Gastrocnemius medialis (tissue), 4 donors: ENCODE measurements at regions not wholly inside any gene's neighbourhood (a gene's known extent, or its start where the extent isn't known, plus 50 kb on each side); places are given as distances from the start of the nearest gene placed in this dataset.

Source experiments
- ATAC-seq, 2 donors: fragments of 150-250 bp; one replicate each; pipeline ENCODE4 v1.9.1; 2016
- DNase-seq, 2 donors: peaks; one replicate each; pipeline ENCODE4 v3.0.0-alpha.2; 2019
- H3K27ac ChIP-seq, 4 donors: fragments of 200-600 bp; sonication (generic); 1 replicate in 1 of 4; 2 replicates in 3 of 4; pipeline ENCODE4 v1.5.1; 2016 to 2018; ENCODE audit warnings: mild to moderate bottlenecking in 2 of 4, moderate library complexity in 1 of 4
- H3K27me3 ChIP-seq, 3 donors: fragments of 200-600 bp; sonication (generic) in 2 of 3; 1 replicate in 1 of 3; 2 replicates in 2 of 3; pipeline versions ENCODE4 v1.5.1 to v1.6.0; 2016 to 2019; ENCODE audit warnings: mild to moderate bottlenecking in 1 of 3, moderate library complexity in 1 of 3
- H3K36me3 ChIP-seq, 2 donors: fragments of 200-600 bp; sonication (generic) in 1 of 2; one replicate each; pipeline ENCODE4 v1.5.1; 2017 to 2018
- H3K4me1 ChIP-seq, 2 donors: fragments of 200-600 bp; sonication (generic) in 1 of 2; one replicate each; pipeline ENCODE4 v1.5.1; 2016 to 2017; ENCODE audit warnings: mild to moderate bottlenecking in 2 of 2
- H3K4me3 ChIP-seq, 4 donors: fragments of 200-600 bp; sonication (generic) in 3 of 4; 1 replicate in 1 of 4; 2 replicates in 3 of 4; pipeline ENCODE4 v1.5.1; 2016 to 2019; ENCODE audit warnings: mild to moderate bottlenecking in 2 of 4
- H3K9me3 ChIP-seq, 3 donors: fragments of 200-600 bp; sonication (generic) in 2 of 3; 1 replicate in 1 of 3; 2 replicates in 2 of 3; pipeline ENCODE4 v1.5.1; 2016 to 2019
- POLR2A ChIP-seq, 2 donors: fragments of 450-650 bp; IDR thresholded peaks; one replicate each; pipeline ENCODE4 v1.6.1; 2017; ENCODE audit warnings: antibody characterized with exemption in 2 of 2, mild to moderate bottlenecking in 2 of 2, moderate library complexity in 2 of 2
- in situ Hi-C, 4 donors: fragments of 200-750 bp; cut with MboI; loops; one replicate each; pipeline versions ENCODE4 v1.15.0 to v1.8.0; 2017; ENCODE audit warnings: low sequenced_read_pairs in 4 of 4
- intact Hi-C: fragments of 100-400 bp; cut with DNase I; formaldehyde crosslinking; loops from one replicate; pipeline ENCODE4 v1.15.1; 2023; ENCODE audit warnings: low total_unique reads
- TF ChIP-seq, protein P1 (sequence below), 5 experiments: fragments of 450-650 bp in 3 of 5; fragments of 200-600 bp in 2 of 5; sonication (generic) in 2 of 5; IDR thresholded peaks in 4 of 5; conservative IDR thresholded peaks in 1 of 5; 1 replicate in 4 of 5; 2 replicates in 1 of 5; pipeline ENCODE4 v1.5.1; 2016 to 2019; ENCODE audit warnings: antibody characterized with exemption in 5 of 5, mild to moderate bottlenecking in 3 of 5, moderate library complexity in 3 of 5

DNA sequence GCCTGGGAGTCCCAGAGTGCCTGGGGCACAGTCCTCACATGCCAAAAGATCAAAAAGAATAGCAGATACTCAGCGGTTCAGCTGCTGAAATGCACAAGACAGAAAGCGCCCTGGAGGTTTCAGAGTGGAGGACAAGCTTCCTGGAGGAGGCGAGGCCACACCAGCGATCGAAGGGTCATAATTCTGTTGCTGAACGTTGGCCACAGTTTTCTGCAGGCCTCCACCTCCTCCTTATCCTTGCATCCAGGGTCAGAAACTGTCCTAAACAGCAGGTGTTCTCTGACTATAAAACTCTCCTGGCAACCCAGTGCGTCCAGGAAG is 220.3 kb upstream of the LINGO1 start:
- no peak for ATAC-seq
- intact Hi-C loops (no loop called here), in situ Hi-C loops (no loop called here)
- no peaks in the 10 kb centered on the region for H3K9me3 ChIP-seq
- peaks cover 13 to 30% (median 17%) of the 10 kb centered on the region in 3 donors for H3K27me3 ChIP-seq
- TF ChIP-seq POLR2A (IDR thresholded peaks at IDR 0.05): no peak
- TF ChIP-seq, protein P1, sequence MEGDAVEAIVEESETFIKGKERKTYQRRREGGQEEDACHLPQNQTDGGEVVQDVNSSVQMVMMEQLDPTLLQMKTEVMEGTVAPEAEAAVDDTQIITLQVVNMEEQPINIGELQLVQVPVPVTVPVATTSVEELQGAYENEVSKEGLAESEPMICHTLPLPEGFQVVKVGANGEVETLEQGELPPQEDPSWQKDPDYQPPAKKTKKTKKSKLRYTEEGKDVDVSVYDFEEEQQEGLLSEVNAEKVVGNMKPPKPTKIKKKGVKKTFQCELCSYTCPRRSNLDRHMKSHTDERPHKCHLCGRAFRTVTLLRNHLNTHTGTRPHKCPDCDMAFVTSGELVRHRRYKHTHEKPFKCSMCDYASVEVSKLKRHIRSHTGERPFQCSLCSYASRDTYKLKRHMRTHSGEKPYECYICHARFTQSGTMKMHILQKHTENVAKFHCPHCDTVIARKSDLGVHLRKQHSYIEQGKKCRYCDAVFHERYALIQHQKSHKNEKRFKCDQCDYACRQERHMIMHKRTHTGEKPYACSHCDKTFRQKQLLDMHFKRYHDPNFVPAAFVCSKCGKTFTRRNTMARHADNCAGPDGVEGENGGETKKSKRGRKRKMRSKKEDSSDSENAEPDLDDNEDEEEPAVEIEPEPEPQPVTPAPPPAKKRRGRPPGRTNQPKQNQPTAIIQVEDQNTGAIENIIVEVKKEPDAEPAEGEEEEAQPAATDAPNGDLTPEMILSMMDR (IDR thresholded peaks at IDR 0.05 in 4 of 5, conservative IDR thresholded peaks at IDR 0.05 in 1 of 5): no peak
- H3K36me3 ChIP-seq: no peaks in the 10 kb centered on the region
- H3K27ac ChIP-seq: no peak overlapping the region
- no peak overlapping the region for H3K4me3 ChIP-seq
- no peak for DNase-seq
- H3K4me1 ChIP-seq: no peaks in the 10 kb centered on the region

- Histone ChIP-seq H3K4me1 (no peaks in the 10 kb centered on the region), H3K27me3 (peaks cover 17 to 30% (median 18%) of the 10 kb centered on the region in 3 donors), H3K27ac (no peak overlapping the region), H3K4me3 (no peak overlapping the region), H3K36me3 (no peaks in the 10 kb centered on the region), H3K9me3 (no peaks in the 10 kb centered on the region)
- no peak for TF ChIP-seq POLR2A (IDR thresholded peaks at IDR 0.05)
- TF ChIP-seq, protein P1 (IDR thresholded peaks at IDR 0.05 in 4 of 5, conservative IDR thresholded peaks at IDR 0.05 in 1 of 5): no peak
- intact Hi-C loops: no loop called here
- in situ Hi-C loops: no loop called here
- ATAC-seq: no peak
- DNase-seq: no peak
These were observed 219.7 kb upstream of the LINGO1 start for GRCh38 chr15:77852241-77853007.

- no peak for DNase-seq
- Histone ChIP-seq H3K4me1 (no peaks in the 10 kb centered on the region), H3K36me3 (no peaks in the 10 kb centered on the region), H3K9me3 (no peaks in the 10 kb centered on the region), H3K4me3 (no peak overlapping the region), H3K27me3 (peaks cover 18 to 30% (median 24%) of the 10 kb centered on the region in 3 donors), H3K27ac (no peak overlapping the region)
- TF ChIP-seq, protein P1 (IDR thresholded peaks at IDR 0.05 in 4 of 5, conservative IDR thresholded peaks at IDR 0.05 in 1 of 5): no peak
- TF ChIP-seq POLR2A (IDR thresholded peaks at IDR 0.05): no peak
- ATAC-seq: no peak
- intact Hi-C loops (no loop called here), in situ Hi-C loops (no loop called here)
These were observed 219.0 kb upstream of the LINGO1 start for GRCh38 chr15:77851691-77852090.

- no peak for ATAC-seq
- no peak overlapping the region for H3K27ac ChIP-seq
- in situ Hi-C loops: no loop called here
- TF ChIP-seq POLR2A (IDR thresholded peaks at IDR 0.05): no peak
- TF ChIP-seq, protein P1 (IDR thresholded peaks at IDR 0.05 in 4 of 5, conservative IDR thresholded peaks at IDR 0.05 in 1 of 5): no peak
- intact Hi-C loops: no loop called here
- peaks cover 18 to 30% (median 28%) of the 10 kb centered on the region in 3 donors for H3K27me3 ChIP-seq
- no peaks in the 10 kb centered on the region for H3K36me3 ChIP-seq
- H3K4me3 ChIP-seq: no peak overlapping the region
- H3K4me1 ChIP-seq: no peaks in the 10 kb centered on the region
- DNase-seq: no peak
- no peaks in the 10 kb centered on the region for H3K9me3 ChIP-seq
These were observed 218.4 kb upstream of the LINGO1 start for GRCh38 chr15:77851086-77851485.

DNA sequence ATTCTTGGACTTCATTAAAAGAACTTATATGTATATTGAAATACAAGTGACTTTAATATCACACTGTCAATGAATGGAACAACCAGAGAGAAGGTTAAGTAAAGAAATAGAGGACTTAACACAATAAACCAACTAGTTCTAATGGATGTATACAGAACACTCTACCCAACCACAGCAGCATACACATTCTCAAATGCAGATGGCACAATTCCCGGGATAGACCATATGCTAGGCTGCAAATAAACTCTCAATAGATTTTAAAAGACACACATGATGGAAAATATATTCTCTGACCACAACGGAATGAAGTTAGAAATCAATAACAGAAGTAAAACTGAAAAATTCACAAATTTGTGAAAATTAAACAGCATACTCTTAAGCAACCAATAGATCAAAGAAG is 214.3 kb upstream of the LINGO1 start:
- TF ChIP-seq, protein P1 (IDR thresholded peaks at IDR 0.05 in 4 of 5, conservative IDR thresholded peaks at IDR 0.05 in 1 of 5): no peak
- TF ChIP-seq POLR2A (IDR thresholded peaks at IDR 0.05): no peak
- Histone ChIP-seq H3K4me1 (no peaks in the 10 kb centered on the region), H3K36me3 (no peaks in the 10 kb centered on the region), H3K9me3 (no peaks in the 10 kb centered on the region), H3K4me3 (no peak overlapping the region), H3K27me3 (peaks cover 12 to 31% (median 25%) of the 10 kb centered on the region in 3 donors), H3K27ac (no peak overlapping the region)
- intact Hi-C loops (no loop called here), in situ Hi-C loops (no loop called here)
- ATAC-seq: no peak
- no peak for DNase-seq
